CD14-positive monocyte (primary cell): ENCODE measurements at regions not wholly inside any gene's neighbourhood (a gene's known extent, or its start where the extent isn't known, plus 50 kb on each side); places are given as distances from the start of the nearest gene placed in this dataset.

ENCODE experiments used
- DNase-seq, 3 donors: peaks; one replicate each; pipeline ENCODE4 v3.0.0-alpha.2; 2011 to 2022
- H2AFZ ChIP-seq: 2 replicates; pipeline ENCODE4 v1.6.0; 2012; ENCODE audit warnings: mild to moderate bottlenecking, low read depth, low read length, inconsistent platforms; ENCODE audit not compliant: insufficient read depth, poor library complexity, severe bottlenecking
- H3K27ac ChIP-seq, 2 donors: 1 replicate in 1 of 2; 2 replicates in 1 of 2; pipeline ENCODE4 v1.5.1; 2012 to 2013; ENCODE audit warnings: low read length in 2 of 2, control low read depth in 1 of 2, inconsistent platforms in 1 of 2, low read depth in 1 of 2, mild to moderate bottlenecking in 1 of 2
- H3K27me3 ChIP-seq, 2 donors: one replicate each; pipeline versions ENCODE4 v1.6.0 to v1.6.1; 2011 to 2013; ENCODE audit warnings: low read length in 2 of 2; ENCODE audit not compliant: control insufficient read depth in 2 of 2, insufficient read depth in 2 of 2
- H3K36me3 ChIP-seq, 2 donors: replicated peaks in 1 of 2; 1 replicate in 1 of 2; 2 replicates in 1 of 2; pipeline versions ENCODE4 v1.5.1 to v1.6.1; 2012 to 2013; ENCODE audit warnings: low read length in 2 of 2, control low read depth in 1 of 2, inconsistent platforms in 1 of 2, mild to moderate bottlenecking in 1 of 2; ENCODE audit not compliant: insufficient read depth in 2 of 2, control insufficient read depth in 1 of 2
- H3K4me1 ChIP-seq, 2 donors: 1 replicate in 1 of 2; 2 replicates in 1 of 2; pipeline versions ENCODE4 v1.5.1 to v1.6.1; 2012 to 2013; ENCODE audit warnings: low read length in 2 of 2, control low read depth in 1 of 2, inconsistent platforms in 1 of 2, mild to moderate bottlenecking in 1 of 2, moderate library complexity in 1 of 2; ENCODE audit not compliant: insufficient read depth in 2 of 2, control insufficient read depth in 1 of 2
- H3K4me2 ChIP-seq: replicated peaks from 2 replicates; pipeline ENCODE3; 2012; ENCODE audit warnings: low read length, moderate library complexity, mild to moderate bottlenecking; ENCODE audit not compliant: poor library complexity, severe bottlenecking; ENCODE audit errors: extremely low read depth
- H3K4me3 ChIP-seq, 3 experiments: fragments of 200-600 bp in 1 of 3; sonication (generic) in 1 of 3; replicated peaks in 1 of 3; 1 replicate in 2 of 3; 2 replicates in 1 of 3; pipeline ENCODE4 v1.5.1; 2011 to 2013; ENCODE audit warnings: low read length in 3 of 3, mild to moderate bottlenecking in 3 of 3, control low read depth in 2 of 3, low read depth in 2 of 3, inconsistent platforms in 1 of 3, moderate library complexity in 1 of 3
- H3K79me2 ChIP-seq: 2 replicates; pipeline ENCODE4 v1.6.0; 2012; ENCODE audit warnings: mild to moderate bottlenecking, control low read depth, inconsistent platforms, low read length, moderate library complexity; ENCODE audit not compliant: insufficient read depth
- H3K9ac ChIP-seq: 2 replicates; pipeline ENCODE4 v1.6.0; 2017; ENCODE audit warnings: low read length, mild to moderate bottlenecking; ENCODE audit not compliant: insufficient read depth, poor library complexity, severe bottlenecking
- H3K9me3 ChIP-seq, 2 donors: replicated peaks in 1 of 2; 1 replicate in 1 of 2; 2 replicates in 1 of 2; pipeline versions ENCODE4 v1.5.1 to v1.6.1; 2012 to 2013; ENCODE audit warnings: low read length in 2 of 2, control low read depth in 1 of 2; ENCODE audit not compliant: control insufficient read depth in 1 of 2, insufficient read depth in 1 of 2
- H4K20me1 ChIP-seq: 2 replicates; pipeline ENCODE4 v1.6.0; 2012; ENCODE audit warnings: mild to moderate bottlenecking, low read length, control low read depth, moderate library complexity; ENCODE audit not compliant: insufficient read depth
- H3K27ac Mint-ChIP-seq, 7 donors: one replicate each; pipeline ENCODE4 v1.8.0; 2020; ENCODE audit warnings: mild to moderate bottlenecking in 7 of 7, mixed read lengths in 7 of 7, moderate library complexity in 6 of 7, inconsistent platforms in 2 of 7
- H3K27me3 Mint-ChIP-seq, 3 donors: one replicate each; pipeline ENCODE4 v1.8.0; 2021 to 2022; ENCODE audit warnings: low read depth in 3 of 3, mild to moderate bottlenecking in 3 of 3, mixed read lengths in 3 of 3, moderate library complexity in 3 of 3, inconsistent platforms in 1 of 3
- H3K36me3 Mint-ChIP-seq, 2 donors: one replicate each; pipeline ENCODE4 v1.8.0; 2020; ENCODE audit warnings: mixed read lengths in 2 of 2, inconsistent platforms in 1 of 2, mild to moderate bottlenecking in 1 of 2
- H3K4me1 Mint-ChIP-seq: one replicate; pipeline ENCODE4 v1.8.0; 2020; ENCODE audit warnings: mild to moderate bottlenecking, mixed read lengths
- H3K4me3 Mint-ChIP-seq, 2 donors: one replicate each; pipeline ENCODE4 v1.8.0; 2020; ENCODE audit warnings: mild to moderate bottlenecking in 2 of 2, mixed read lengths in 2 of 2, moderate library complexity in 1 of 2
- H3K9me3 Mint-ChIP-seq, 7 donors: one replicate each; pipeline ENCODE4 v1.8.0; 2020 to 2022; ENCODE audit warnings: mixed read lengths in 7 of 7, mild to moderate bottlenecking in 6 of 7, moderate library complexity in 6 of 7, inconsistent platforms in 2 of 7
- CTCF ChIP-seq: fragments of 200-600 bp; IDR thresholded peaks from one replicate; pipeline ENCODE4 v1.8.0; 2022; ENCODE audit warnings: antibody characterized with exemption, mild to moderate bottlenecking
- WGBS: methylation state at CpG from one replicate; pipeline ENCODE4 v1.1.5; 2013; ENCODE audit warnings: missing lambda C conversion rate; ENCODE audit not compliant: insufficient coverage; 5-methylcytosine and 5-hydroxymethylcytosine counted together
- intact Hi-C, 2 donors: fragments of 100-400 bp; cut with micrococcal nuclease; formaldehyde crosslinking; loops; one replicate each; pipeline versions ENCODE4 v1.15.0 to v1.15.1; 2023

DNA sequence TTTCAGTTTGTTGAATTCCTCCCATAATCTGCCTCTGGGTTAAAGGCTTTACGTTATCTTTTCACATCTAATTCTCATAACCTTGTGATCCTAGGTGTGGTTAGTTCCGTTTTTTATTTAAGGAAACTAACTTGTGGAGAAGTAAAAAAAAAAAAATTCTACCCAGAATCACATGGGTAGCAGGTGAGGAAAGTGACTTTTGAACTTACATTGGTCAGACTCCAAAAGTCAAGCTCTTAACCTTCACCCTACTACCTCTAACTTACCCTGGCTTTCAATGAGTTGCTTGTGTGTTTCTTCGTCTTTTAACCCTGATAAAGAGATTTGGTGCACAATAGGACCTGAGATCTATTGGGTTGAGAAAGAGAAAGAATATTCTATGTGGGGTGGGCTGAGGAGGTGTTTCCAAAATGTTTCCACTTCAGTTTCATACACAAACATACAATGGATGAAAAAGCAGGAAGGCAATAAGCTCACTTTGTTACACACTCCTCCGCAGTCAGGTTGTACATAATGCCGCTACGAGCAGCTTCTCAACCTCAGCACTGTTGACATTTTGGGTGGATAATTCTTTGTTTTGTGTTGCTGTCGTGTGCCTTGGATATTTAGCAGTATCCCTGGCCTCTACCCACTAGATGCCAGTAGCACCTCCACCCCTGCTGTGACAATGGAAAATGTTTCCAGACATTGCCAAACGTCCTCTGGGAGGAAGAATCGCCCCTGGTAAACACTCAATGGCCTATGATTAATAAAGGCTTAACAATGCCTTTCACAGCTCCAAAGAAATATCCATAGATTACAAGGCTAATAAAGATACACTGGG lies 193.0 kb upstream of the ZNF217 start:
- Mint-ChIP-seq H3K27me3 (no peaks in the 10 kb centered on the region), H3K9me3 (peaks cover 0 to 2% (median 0%) of the 10 kb centered on the region in 7 donors)

GRCh38 chr20:53786071-53786444 lies 192.4 kb upstream of the ZNF217 start:
- H3K4me1 Mint-ChIP-seq = peaks cover 29% of the 10 kb centered on the region
- DNase-seq = no peak
- H3K27ac Mint-ChIP-seq = no peak overlapping the region
- H3K36me3 Mint-ChIP-seq = no peaks in the 10 kb centered on the region
- H3K4me3 Mint-ChIP-seq = no peak overlapping the region
- Histone ChIP-seq H2AFZ (no peak overlapping the region), H3K27ac (no peak overlapping the region), H3K79me2 (no peaks in the 10 kb centered on the region), H3K9ac (no peak overlapping the region), H3K4me3 (no peak overlapping the region), H3K36me3 (no peaks in the 10 kb centered on the region), H3K4me2 (no peak overlapping the region), H3K27me3 (no peaks in the 10 kb centered on the region), H3K4me1 (peaks cover 21 to 30% of the 10 kb centered on the region in 2 donors), H3K9me3 (no peaks in the 10 kb centered on the region), H4K20me1 (no peaks in the 10 kb centered on the region)
- 100% methylated on average over 2 of the region's 3 CpGs for WGBS
- no peaks in the 10 kb centered on the region for H3K27me3 Mint-ChIP-seq
- TF ChIP-seq CTCF = no peak
- intact Hi-C loops = no loop called here
- peaks cover 0 to 2% (median 0%) of the 10 kb centered on the region in 7 donors for H3K9me3 Mint-ChIP-seq

More for the DNA sequence above, 193.0 kb upstream of the ZNF217 start:
- Histone ChIP-seq H3K27me3 (no peaks in the 10 kb centered on the region), H3K36me3 (no peaks in the 10 kb centered on the region), H3K79me2 (no peaks in the 10 kb centered on the region), H3K4me3 (no peak overlapping the region), H3K9me3 (no peaks in the 10 kb centered on the region), H3K4me1 (peaks cover 27 to 35% of the 10 kb centered on the region in 2 donors), H3K4me2 (no peak overlapping the region), H3K27ac (no peak overlapping the region), H3K9ac (no peak overlapping the region), H2AFZ (no peak overlapping the region), H4K20me1 (no peaks in the 10 kb centered on the region)
- intact Hi-C loops = no loop called here
- Mint-ChIP-seq H3K4me1 (peaks cover 33% of the 10 kb centered on the region), H3K36me3 (no peaks in the 10 kb centered on the region), H3K27ac (no peak overlapping the region), H3K4me3 (no peak overlapping the region)
- no peak for TF ChIP-seq CTCF
- DNase-seq = peak in 2 of 3 donors; percentile 13 to 17
- no CpG with 5 or more reads among the region's 9 CpGs for WGBS
